ENCODE measurements at regions not wholly inside any gene's neighbourhood (a gene's known extent, or its start where the extent isn't known, plus 50 kb on each side); places are given as distances from the start of the nearest gene placed in this dataset.
A peak's percentile ranks its signal among the peaks of the same experiment; 100 is the strongest.

DNA sequence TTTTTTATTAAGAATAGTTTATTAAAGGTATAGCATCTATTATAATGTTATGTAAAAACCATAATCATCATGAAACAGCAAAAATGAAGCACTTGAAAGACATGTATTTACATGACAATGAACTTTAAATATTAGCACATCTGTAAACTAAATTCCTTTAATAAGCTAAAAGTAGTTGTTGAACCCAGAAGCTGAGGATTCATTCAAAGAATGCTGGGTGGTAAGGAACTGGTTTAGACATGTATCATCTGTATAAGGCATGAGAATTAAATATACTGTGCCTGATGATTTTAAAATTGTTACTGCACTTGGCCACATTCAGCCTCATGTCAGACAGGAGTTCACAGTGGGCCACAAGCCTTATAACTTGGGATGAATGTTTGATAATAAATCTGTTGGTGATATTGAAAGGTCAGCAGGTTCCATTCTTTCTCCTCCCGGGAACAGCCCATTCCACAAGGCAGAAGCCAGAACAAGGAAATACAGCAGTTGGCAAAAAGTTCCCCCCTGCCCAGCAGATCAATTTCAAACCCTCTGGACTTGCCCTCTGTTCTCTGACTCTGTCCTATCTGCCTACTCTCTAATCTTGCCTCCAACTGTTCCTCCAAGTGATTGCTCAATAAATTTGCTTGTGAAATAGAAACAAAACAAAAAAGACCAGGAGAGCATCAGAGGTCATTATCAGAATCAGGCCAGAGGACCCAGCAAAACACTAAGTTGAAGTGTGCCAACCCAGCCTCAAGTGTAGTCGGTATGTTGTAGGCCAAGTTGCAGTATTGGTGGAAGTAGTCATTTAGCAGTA, 49.8 kb upstream of the TEX264 start:
- DNase-seq (ENCODE audit: low read depth) (peak; percentile 77), FAIRE-seq (no peak)
- Histone ChIP-seq H3K4me3 (ENCODE audit: low read depth, low read length) (no peak overlapping the region), H3K36me3 (ENCODE audit: control insufficient read depth, insufficient read depth, low read length) (no peaks in the 10 kb centered on the region), H3K27me3 (ENCODE audit: control insufficient read depth, insufficient read depth, low read length) (no peaks in the 10 kb centered on the region)
- TF ChIP-seq CTCF (IDR thresholded peaks at IDR 0.05; ENCODE audit: insufficient read depth, low read length, severe bottlenecking): no peak

Data from bronchial epithelial cell (primary cell).